HG03342 (cell line): ENCODE measurements at regions not wholly inside any gene's neighbourhood (a gene's known extent, or its start where the extent isn't known, plus 50 kb on each side); places are given as distances from the start of the nearest gene placed in this dataset.

Experiments used
- ATAC-seq: cut with Tn5 transposase; IDR thresholded peaks from one replicate; pipeline ENCODE4 v1.9.1; 2021; ENCODE audit warnings: mild to moderate bottlenecking, moderate library complexity; ENCODE audit not compliant: unreplicated experiment

DNA sequence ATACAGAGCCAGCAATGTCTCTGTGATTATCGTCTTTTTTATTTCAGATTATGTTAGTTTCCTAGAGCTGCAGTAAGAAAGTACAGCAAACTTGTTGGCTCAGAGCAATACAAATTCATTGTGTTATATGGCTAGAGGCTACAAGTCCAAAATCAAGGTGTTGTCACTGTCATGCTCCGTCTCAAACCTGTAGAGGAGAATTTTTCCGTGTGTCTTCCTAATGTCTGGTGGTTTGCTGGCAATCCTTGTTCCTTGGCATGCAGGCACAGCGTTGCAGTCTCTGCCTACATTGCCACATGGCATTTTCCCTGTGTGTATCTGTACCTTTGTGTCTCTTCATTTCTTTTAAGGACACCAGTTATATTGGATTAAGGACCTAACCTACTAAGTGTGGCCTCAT, 244.4 kb downstream of the LRRIQ3 start:
- no peak for ATAC-seq

DNA sequence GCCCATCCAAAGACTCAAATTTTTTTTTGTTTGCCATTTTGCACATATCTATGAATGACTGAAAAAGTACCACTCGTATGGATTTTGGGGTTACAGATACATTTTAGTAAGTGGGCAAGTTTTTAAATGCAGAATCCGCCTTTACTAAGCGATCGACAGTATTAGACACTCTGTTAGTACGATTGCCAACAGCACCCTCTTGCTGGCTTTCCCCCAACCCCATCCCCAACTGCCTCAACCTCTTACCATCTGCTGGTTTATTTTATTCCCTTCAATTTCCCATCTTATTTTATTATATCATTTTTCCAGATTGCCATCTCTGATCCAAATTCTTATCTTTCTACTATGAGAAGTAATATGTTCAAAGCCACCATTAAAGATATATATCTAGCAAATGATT, 244.8 kb downstream of the LRRIQ3 start:
- no peak for ATAC-seq

DNA sequence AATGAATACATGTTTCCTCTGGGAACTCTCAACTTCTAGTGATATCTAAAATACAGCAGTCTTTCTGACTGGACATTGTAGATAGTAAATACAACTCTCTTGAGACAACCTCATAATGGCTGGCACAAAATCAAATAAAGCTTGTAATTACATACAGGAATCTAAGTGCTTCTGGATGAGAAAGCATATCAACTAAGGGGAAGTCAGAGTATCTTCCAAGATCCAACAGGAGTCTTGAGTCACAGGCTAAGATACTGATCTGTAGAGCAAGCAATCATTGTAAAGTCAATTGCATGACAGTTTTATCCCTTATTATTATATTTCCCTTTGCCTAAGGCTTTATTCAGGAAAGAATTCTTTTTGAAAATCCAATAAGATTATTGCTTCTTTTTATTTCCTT, 249.9 kb downstream of the LRRIQ3 start:
- no peak for ATAC-seq

DNA sequence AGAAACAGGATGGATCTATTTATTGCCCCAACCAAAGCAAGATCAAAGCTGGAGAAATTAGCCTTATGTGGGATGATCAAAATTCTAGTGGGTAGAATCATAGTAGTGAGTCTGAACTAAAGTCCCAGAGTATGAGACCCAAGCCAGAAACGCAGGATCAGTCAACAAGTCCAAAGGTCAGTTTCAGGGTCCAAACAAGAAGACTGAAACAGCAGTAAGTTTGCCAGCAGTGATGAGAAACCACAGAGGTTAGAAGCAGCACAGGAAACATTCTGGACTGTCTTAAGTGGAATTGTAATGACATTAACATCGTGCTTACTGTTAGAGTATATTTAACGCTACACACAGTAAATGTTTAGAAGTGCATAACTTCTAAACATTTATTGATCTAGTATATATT, 251.0 kb downstream of the LRRIQ3 start:
- ATAC-seq = no peak

DNA sequence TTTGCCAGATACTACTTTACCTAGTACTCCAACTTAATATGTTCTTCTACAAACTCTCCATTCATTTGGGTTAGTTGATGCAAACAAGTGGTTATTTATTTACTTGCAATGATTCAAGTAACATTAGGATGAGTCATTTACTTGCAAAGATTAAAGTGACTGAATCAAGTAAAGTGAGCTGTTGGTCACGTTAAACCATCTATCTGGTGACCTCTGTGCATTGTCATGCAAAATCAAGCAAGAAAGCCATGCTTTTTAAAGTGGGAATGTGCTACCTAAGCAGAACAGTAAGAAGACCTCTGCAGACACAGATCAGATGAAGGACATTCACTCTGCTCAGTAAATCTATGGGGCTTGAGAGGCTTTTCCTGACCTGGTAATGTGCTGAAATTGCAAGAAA, 254.7 kb downstream of the LRRIQ3 start:
- ATAC-seq = no peak

DNA sequence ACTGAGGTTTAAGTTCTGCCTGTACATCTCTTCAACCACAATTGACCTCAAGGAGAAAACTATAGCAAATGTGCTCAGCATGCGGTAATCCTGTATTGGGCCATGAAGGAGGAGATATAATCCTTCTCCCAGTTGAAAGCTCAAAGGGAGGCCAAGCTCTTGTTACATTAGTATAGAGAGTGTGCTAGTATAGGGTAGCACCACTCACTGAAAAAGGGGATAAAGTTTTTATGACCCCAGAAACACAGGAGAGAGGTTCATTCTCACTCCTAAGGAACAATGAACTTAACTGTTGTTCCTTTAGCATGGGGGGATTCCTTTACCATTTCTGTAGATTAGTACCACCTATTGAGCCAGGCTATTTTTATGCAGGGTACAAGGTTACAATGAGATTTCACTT, 267.7 kb downstream of the LRRIQ3 start:
- ATAC-seq = no peak

DNA sequence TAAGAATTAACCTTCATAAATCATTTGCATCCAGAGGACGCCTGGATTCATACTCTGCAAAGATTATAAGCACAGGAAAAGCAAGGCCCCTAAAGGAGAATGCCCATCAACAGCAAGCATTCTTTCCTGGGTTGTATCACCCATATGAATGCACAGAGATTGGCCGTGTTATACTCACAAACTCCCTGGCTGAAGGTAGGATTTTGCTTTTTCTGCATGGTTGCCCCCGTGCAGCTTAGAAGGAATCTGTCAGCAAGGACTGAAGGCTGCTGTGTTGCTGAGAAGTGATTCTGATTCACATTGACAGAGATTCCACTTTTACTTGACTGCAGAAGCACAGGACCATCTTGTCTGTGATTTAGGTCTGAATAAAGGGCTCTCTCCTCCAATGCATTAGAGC, 283.0 kb downstream of the LRRIQ3 start:
- no peak for ATAC-seq

DNA sequence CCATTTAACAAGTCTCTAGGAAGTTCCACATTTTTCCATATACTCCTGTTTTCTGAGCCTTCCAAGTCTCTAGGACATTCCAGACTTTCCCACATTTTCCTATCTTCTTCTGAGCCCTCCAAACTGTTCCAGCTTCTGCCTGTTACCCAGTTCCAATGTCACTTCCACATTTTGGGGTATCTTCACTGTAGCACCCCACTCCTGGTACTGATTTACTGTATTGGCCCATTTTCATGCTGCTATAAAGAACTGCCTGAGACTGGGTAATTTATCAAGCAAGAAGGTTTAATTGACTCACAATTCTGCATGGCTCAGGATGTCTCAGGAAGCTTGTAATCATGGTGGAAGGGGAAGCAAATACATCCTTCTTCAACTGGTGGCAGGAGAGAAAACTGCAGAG, 285.0 kb downstream of the LRRIQ3 start:
- no peak for ATAC-seq

DNA sequence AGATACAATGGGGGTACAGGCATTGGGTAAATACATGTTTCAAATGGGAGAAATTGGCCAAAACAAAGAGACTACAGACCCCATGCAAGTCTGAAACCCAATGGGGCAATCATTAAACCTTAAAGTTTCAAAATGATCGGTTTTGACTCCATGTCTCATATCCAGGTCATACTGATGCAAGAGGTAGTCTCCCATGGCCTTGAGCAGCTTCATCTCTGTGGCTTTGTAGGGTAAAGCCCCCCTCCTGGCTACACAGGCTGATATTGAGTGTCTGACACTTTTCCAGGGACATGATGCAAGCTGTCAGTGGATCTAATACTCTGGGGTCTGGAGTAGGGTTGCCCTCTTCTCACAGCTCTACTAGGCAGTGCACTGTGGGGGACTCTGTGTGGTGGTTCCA, 286.1 kb downstream of the LRRIQ3 start:
- ATAC-seq = no peak

DNA sequence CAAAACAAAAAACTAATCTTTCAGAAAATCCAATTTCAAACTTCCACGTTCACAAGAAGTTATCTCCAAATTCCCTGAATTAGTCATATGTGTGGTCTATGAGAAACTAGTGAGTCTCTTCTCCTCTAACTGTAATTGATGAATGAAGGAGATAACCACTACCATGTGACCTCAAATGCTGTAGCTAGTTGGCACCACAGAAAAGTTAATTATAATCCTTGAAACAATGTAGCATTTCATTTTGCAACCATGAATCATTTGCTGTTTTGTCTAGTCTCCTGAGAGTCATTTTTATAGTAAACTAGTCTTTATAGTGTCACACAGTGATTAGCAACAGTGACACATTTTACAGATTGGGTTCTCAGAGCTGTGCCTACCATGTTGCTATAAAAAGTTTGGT, 287.5 kb downstream of the LRRIQ3 start:
- peak; percentile 43 for ATAC-seq

DNA sequence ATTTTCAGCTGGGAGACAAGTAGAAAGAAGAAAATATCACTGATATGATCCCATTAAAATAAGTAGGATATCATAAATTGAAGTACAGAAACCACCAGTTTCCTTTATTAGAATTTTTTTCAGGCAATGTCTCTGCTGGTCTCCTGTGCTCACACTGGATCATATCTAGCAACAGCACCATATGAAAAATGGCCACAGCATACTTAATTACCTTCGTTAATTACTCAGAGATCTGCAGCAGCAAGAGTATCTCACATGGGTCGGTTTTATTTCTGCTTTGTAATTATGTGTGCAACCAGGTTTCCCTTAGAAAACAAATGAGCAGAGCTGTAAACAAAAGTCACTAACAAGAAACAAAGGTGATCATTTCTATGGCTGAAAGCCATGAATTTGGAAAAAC, 287.9 kb downstream of the LRRIQ3 start:
- no peak for ATAC-seq

DNA sequence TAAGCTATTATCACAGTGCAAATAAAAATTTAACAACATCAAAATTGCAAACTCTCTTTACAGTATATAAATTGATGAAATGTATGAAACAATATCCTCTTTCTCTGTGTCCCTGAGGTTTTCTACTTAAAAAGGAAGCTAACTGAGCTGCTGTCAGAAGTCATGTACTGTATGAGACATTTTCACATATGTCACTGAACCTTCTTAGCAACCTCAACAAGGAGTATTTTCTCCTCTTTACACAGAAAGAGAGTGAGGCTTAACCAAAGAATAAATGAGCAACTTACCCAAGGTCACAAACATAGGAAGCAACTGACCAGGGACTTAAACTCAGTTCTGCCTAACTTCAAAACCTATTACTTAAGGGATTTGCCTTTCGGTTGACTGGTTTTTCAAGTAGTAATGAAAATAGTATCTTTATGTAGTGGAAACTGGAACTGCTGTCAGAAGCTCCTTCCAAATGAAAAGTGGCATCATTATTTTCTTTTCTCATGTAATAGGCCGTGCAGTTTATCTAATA, 288.9 kb downstream of the LRRIQ3 start:
- ATAC-seq = no peak

DNA sequence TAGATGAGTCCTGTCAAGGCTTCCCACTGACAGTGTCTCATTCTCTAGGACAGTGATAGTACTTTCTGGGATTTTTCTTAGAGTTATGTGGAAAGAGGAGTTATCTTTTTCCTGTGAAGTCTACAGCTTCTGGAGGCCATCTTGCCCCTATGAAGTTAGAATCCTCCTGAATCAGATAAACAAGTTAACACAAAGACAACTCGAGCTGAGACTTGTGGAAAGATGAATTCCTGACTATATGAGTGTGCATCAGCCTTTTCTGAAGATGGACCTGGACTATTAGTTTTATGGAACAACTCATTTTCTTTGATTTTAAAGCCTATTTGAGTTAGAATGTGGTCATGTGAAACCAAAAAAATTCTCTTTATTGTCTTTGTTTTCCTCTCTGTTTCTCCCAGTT, 290.9 kb downstream of the LRRIQ3 start:
- no peak for ATAC-seq

DNA sequence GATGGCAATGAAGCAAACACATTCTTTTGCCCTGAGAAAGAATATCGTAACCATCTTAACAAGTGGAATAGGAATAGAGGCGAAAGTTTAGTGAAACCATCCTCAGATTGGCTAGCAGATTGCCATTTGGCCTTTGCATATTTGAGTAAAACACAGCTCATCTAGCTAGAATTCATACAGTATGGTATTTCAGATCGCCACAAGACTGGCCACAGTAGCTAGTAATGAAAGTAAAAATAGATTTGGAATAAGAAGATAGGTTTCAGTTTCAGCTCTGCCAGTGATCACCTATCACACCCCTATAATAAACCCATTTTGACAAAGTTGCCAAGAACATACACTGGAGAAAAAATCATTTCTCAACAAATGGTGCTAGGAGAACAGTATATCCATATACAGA, 294.9 kb downstream of the LRRIQ3 start:
- no peak for ATAC-seq

DNA sequence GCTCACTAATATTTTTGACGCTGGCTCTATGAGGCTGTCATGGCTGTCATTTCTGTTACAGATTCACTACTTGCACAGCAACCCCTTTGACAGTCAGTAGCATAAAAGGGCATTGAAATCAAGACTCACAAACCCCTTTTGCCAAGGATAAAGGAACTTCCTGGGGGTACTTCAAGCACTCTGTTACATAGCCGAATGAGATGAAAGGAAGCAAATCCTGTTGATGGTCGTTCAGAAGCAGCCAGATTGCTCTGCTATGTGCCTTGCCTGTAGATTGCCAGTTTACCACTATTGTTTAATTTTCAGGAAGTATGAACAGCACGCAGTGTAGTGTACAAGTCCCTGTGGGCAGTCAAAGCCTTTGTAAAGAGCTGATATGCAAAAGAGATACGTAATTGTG, 296.2 kb downstream of the LRRIQ3 start:
- ATAC-seq = no peak

DNA sequence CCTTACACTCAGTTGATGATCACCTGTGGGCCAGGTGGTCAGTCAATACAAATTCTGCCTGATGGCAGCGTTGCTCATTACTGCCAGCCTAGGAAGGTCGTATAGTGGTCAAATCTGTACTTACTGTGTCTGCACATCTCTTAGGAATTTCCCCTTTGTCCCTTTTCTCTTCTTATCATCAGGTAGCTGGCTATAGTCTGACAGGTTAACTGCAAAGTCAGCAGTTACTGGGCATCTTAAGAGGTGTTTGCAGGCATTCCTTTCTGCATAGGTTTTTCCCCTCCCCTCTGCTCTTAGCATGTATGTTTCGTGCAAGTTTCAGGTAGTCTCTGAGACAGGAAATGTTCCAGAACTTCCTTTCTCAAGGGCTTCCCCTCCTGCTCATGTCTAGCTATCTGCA, 298.7 kb downstream of the LRRIQ3 start:
- ATAC-seq = no peak

DNA sequence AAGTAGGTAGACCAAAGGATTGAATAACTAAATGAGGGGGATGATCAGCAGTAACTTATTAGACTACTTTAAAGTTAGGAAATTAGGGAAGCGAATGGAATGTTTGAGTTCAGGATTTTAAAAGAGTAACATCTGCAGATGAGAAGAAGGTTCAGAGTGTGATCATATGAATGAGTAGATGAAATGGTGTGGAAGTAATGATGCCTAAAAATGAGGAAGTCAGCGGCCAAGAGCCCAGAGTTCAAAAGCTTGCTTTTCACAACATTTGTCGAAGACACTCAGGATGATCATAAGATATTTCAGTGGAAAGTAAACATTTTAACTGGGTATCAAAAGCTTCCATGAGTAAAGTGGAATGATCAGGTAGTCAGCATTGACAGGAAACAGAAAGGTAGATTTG, 299.4 kb downstream of the LRRIQ3 start:
- ATAC-seq = no peak

DNA sequence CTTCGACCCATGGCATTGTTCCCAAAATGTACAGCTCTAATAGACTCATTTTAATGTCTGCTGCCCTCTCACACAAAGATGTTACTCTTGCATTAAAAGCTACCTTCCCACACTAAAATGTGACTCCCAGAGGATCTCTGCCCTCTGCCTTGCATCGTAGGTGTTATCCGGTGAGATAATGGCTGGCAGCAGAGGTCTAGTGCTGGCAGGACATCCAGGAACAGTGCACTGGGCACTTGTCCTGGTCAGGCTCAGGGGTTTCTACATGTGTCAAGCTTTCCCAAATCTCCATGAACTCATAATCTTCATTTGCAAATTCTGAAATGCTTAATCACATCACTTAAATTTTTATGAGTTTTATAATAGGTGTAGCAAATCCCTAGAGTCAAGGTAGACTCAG, 310.6 kb downstream of the LRRIQ3 start:
- ATAC-seq = no peak

DNA sequence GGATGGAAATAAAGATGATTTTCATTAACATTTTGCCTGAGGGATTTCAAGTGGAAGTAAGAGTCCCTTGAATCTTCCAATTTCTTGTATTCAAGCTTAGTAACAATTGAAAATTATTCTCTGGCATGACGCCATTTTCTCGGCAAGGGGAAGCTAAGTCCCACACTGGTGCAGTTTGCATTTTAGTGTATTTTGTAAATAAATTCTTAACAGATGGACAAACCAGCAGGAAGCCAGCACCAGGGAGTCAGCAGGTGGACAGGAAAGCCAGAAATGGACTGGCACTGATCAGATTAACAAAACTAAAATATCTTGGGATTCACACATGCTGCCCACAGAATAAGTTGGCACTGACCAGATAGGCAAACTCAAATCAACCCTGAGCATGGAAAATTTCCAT, 311.3 kb downstream of the LRRIQ3 start:
- ATAC-seq = no peak

DNA sequence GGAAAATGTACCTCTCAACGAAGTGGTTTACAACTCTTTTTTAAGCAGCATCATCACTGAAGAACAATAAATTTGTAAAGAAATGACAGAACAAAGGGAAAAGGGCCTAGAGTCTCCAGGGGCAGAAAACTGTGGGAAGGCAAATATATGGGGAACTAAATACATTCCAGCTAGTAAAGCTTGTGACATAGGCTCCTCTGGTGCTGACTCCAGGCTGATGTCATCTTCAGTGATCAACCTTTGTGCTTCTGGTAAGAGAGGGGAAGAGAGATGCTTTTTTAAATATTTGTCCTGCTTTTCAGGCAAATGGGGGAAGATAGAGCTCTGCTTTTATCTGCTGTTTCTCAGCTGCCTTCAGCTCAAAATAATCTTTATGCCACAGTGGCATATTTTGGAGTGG, 323.2 kb downstream of the LRRIQ3 start:
- no peak for ATAC-seq

DNA sequence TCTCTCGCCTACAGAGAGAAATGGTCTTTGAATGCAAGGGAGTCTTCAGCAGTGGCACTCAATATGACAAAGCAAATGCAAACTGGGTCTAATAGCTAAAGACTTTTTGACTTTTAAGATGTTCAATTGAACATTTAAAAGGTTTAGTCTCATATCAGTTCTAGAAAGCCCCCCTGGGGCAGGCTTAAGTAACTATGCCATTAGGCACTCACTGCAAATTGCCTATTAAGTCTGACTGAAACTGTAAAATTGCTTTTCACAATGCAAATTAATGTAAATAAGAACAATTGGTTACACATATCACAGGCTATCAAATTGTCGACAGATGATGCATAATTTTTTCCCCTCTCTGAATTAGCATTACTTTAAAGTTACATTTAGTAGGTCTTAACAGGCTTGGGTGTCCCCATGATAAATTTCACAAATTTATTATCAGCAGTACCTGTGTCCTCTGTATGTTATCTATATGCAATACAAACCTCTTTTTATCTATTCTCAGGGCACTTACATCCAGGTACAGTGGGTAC, 329.1 kb downstream of the LRRIQ3 start:
- ATAC-seq = no peak

DNA sequence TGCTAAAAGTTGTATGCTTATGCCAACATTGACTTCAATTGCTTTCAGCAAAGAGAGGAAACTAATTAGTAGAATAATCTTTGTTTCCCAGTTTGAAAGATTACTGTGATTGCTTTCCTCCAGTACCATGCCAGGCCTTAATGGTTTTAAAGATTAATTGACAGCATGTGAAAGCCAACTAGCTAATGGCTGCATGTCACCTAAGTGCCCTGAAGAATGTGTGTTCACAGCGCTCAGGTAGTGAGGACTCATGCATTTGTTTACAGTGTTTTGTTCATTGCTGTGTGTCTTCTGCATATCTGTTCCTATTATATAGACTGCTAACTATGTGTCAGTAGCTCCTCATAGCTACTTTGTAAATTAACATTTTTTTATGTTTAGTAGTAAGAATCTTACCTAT, 335.6 kb downstream of the LRRIQ3 start:
- no peak for ATAC-seq

DNA sequence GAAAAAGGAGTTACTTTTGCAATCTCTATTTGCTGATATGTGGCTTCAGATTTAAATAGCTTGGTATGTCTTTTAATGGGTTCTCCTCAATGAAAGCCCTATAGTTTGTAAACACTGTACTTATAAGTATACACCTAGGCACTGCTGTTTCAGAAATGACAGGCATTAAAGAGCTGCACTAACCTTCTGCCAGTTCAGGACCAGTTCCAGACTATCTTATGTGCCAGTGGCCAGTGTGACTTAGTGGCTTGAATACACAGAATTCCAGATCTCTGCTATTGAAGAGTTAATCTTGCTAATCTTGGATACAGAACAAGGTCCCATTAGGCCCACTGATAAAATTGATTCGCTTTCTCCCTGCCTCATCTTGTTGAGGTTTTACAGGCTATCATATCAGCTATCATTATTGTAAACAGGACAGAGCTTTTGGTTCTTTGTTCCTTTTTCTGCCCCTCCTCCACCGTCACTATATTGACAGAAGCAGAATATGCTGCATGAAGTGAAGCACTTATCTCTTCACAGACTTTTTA, 337.5 kb downstream of the LRRIQ3 start:
- no peak for ATAC-seq
